Kidney (tissue), 13 donors: ENCODE measurements at regions not wholly inside any gene's neighbourhood (a gene's known extent, or its start where the extent isn't known, plus 50 kb on each side); places are given as distances from the start of the nearest gene placed in this dataset.

Experiments
- DNase-seq, 5 donors: peaks; one replicate each; pipeline ENCODE4 v3.0.0-alpha.2; 2013 to 2020
- FAIRE-seq: peaks from 2 replicates; lab custom pipeline; 2012; peaks lifted over from hg19 to GRCh38; lab: Jason Lieb, UNC
- H3K27ac ChIP-seq, 2 donors: one replicate each; pipeline ENCODE4 v1.7.0; 2013; ENCODE audit warnings: low read depth in 2 of 2, low read length in 2 of 2, inconsistent platforms in 1 of 2
- H3K27me3 ChIP-seq: one replicate; pipeline ENCODE4 v1.7.1; 2013; ENCODE audit warnings: low read length, inconsistent platforms; ENCODE audit not compliant: control insufficient read depth, insufficient read depth
- H3K36me3 ChIP-seq, 3 donors: one replicate each; pipeline versions ENCODE4 v1.7.0 to v1.7.1; 2013; ENCODE audit warnings: low read length in 3 of 3, control low read depth in 1 of 3, inconsistent platforms in 1 of 3; ENCODE audit not compliant: insufficient read depth in 3 of 3, control insufficient read depth in 2 of 3
- H3K4me1 ChIP-seq, 3 donors: one replicate each; pipeline versions ENCODE4 v1.7.0 to v1.7.1; 2013; ENCODE audit warnings: low read length in 3 of 3, inconsistent platforms in 1 of 3, low read depth in 1 of 3; ENCODE audit not compliant: control insufficient read depth in 2 of 3, insufficient read depth in 2 of 3
- H3K4me3 ChIP-seq, 3 donors: one replicate each; pipeline versions ENCODE4 v1.7.0 to v1.8.1; 2013; ENCODE audit warnings: low read length in 3 of 3, control low read depth in 1 of 3, inconsistent platforms in 1 of 3
- H3K9ac ChIP-seq, 3 donors: one replicate each; pipeline versions ENCODE4 v1.7.0 to v1.7.1; 2013; ENCODE audit warnings: low read length in 3 of 3, control low read depth in 1 of 3, inconsistent platforms in 1 of 3
- H3K9me3 ChIP-seq, 3 donors: one replicate each; pipeline versions ENCODE4 v1.7.0 to v1.7.1; 2013; ENCODE audit warnings: low read length in 3 of 3, control low read depth in 1 of 3, inconsistent platforms in 1 of 3; ENCODE audit not compliant: control insufficient read depth in 2 of 3, insufficient read depth in 1 of 3
- CTCF ChIP-seq: IDR thresholded peaks from 3 replicates; pipeline ENCODE4 v1.5.1; 2012; ENCODE audit warnings: mild to moderate bottlenecking, moderate library complexity, borderline replicate concordance; ENCODE audit not compliant: insufficient read depth; ENCODE audit errors: extremely low read depth
- intact Hi-C: fragments of 100-400 bp; cut with DNase I; formaldehyde crosslinking; loops from one replicate; pipeline ENCODE4 v1.11.1; 2022
- donor health status: control.
- donor health status: control.
- donor health status: control.
- donor health status: control.
- donor health status: control.
- donor health status: DM: yes; HTN: yes; CAD: no.
- donor health status: Normal renal cell carcinoma (clear cell type).

- Histone ChIP-seq H3K4me3 (no peak overlapping the region), H3K27me3 (no peaks in the 10 kb centered on the region), H3K4me1 (no peaks in the 10 kb centered on the region), H3K9me3 (no peaks in the 10 kb centered on the region), H3K9ac (no peak overlapping the region), H3K27ac (no peak overlapping the region), H3K36me3 (no peaks in the 10 kb centered on the region)
- no peak for FAIRE-seq
- intact Hi-C loops, result no loop called here
- no peak for DNase-seq
- TF ChIP-seq CTCF, result no peak
Measured at GRCh38 chr18:60892855-60893254, 440.4 kb upstream of the CDH20 start.

- intact Hi-C loops, result no loop called here
- DNase-seq (no peak), FAIRE-seq (no peak)
- no peak overlapping the region for H3K27ac ChIP-seq
- no peak for TF ChIP-seq CTCF
- no peak overlapping the region for H3K4me3 ChIP-seq
- H3K9me3 ChIP-seq, result no peaks in the 10 kb centered on the region
- H3K4me1 ChIP-seq, result no peaks in the 10 kb centered on the region
- H3K9ac ChIP-seq, result no peak overlapping the region
- no peaks in the 10 kb centered on the region for H3K36me3 ChIP-seq
- no peaks in the 10 kb centered on the region for H3K27me3 ChIP-seq
Measured at GRCh38 chr18:60893355-60894097, 439.7 kb upstream of the CDH20 start.

GRCh38 chr18:60894254-60894945, 438.8 kb upstream of the CDH20 start:
- Histone ChIP-seq H3K27me3 (no peaks in the 10 kb centered on the region), H3K9ac (no peak overlapping the region), H3K4me1 (no peaks in the 10 kb centered on the region), H3K36me3 (no peaks in the 10 kb centered on the region), H3K9me3 (no peaks in the 10 kb centered on the region), H3K27ac (no peak overlapping the region), H3K4me3 (no peak overlapping the region)
- intact Hi-C loops, result no loop called here
- no peak for TF ChIP-seq CTCF
- FAIRE-seq (no peak), DNase-seq (no peak)
